IPS-NIHi7 (cell line): ENCODE measurements at regions not wholly inside any gene's neighbourhood (a gene's known extent, or its start where the extent isn't known, plus 50 kb on each side); places are given as distances from the start of the nearest gene placed in this dataset.
A peak's percentile ranks its signal among the peaks of the same experiment; 100 is the strongest.
"Not testable (repeated sequence)": the region's sequence is repeated elsewhere in the genome, so short reads cannot be mapped to it uniquely, and the experiment has no call there.

Experiments used
- DNase-seq: peaks from one replicate; pipeline ENCODE4 v3.0.0; 2012; ENCODE audit warnings: mixed read lengths; ENCODE audit errors: extremely low spot score

GRCh38 chr11:44417731-44418455, 108.0 kb upstream of the ALX4 start:
- no peak for DNase-seq

- no peak for DNase-seq
These were observed 108.5 kb upstream of the ALX4 start for GRCh38 chr11:44418456-44418830.

- no peak for DNase-seq
These were observed 111.2 kb upstream of the ALX4 start for GRCh38 chr11:44421090-44421675.

- no peak for DNase-seq
These were observed 113.3 kb upstream of the ALX4 start for GRCh38 chr11:44423289-44423688.

GRCh38 chr11:44424841-44425240, 114.9 kb upstream of the ALX4 start:
- no peak for DNase-seq

GRCh38 chr11:44426119-44426518, 116.2 kb upstream of the ALX4 start:
- no peak for DNase-seq

- no peak for DNase-seq
These were observed 117.0 kb upstream of the ALX4 start for GRCh38 chr11:44426958-44427357.

GRCh38 chr11:44427432-44427831, 117.5 kb upstream of the ALX4 start:
- DNase-seq = peak; percentile 78

GRCh38 chr11:44430140-44430539, 120.2 kb upstream of the ALX4 start:
- DNase-seq = no peak

GRCh38 chr11:44434191-44434590, 124.3 kb upstream of the ALX4 start:
- no peak for DNase-seq

GRCh38 chr11:44437122-44437521, 127.2 kb upstream of the ALX4 start:
- no peak for DNase-seq

- not testable (repeated sequence) for DNase-seq
These were observed 122.4 kb upstream of the CD82 start for GRCh38 chr11:44442893-44443673.

GRCh38 chr11:44443836-44444769, 121.4 kb upstream of the CD82 start:
- no peak for DNase-seq

- DNase-seq = no peak
These were observed 120.6 kb upstream of the CD82 start for GRCh38 chr11:44444770-44445321.

- peak; percentile 56 for DNase-seq
These were observed 119.7 kb upstream of the CD82 start for GRCh38 chr11:44445500-44446365.

GRCh38 chr11:44446366-44446762, 119.1 kb upstream of the CD82 start:
- no peak for DNase-seq

- no peak for DNase-seq
These were observed 118.3 kb upstream of the CD82 start for GRCh38 chr11:44446996-44447771.

GRCh38 chr11:44450295-44450932, 115.0 kb upstream of the CD82 start:
- DNase-seq = no peak

- no peak for DNase-seq
These were observed 113.8 kb upstream of the CD82 start for GRCh38 chr11:44451706-44452105.
